Vagina (tissue), 2 donors: ENCODE measurements at regions not wholly inside any gene's neighbourhood (a gene's known extent, or its start where the extent isn't known, plus 50 kb on each side); places are given as distances from the start of the nearest gene placed in this dataset.

Experiments
- DNase-seq, 2 donors: peaks; one replicate each; pipeline ENCODE4 v3.0.0-alpha.2; 2017; ENCODE audit errors: extremely low spot score in 2 of 2
- H3K27ac ChIP-seq: fragments of 200-600 bp; sonication (generic); one replicate; pipeline ENCODE4 v1.5.1; 2019
- H3K27me3 ChIP-seq: fragments of 200-600 bp; sonication (generic); one replicate; pipeline ENCODE4 v1.5.1; 2019
- H3K36me3 ChIP-seq, 2 donors: fragments of 200-600 bp; sonication (generic); one replicate each; pipeline ENCODE4 v1.5.1; 2017 to 2019
- H3K4me1 ChIP-seq: fragments of 200-600 bp; sonication (generic); one replicate; pipeline ENCODE4 v1.5.1; 2019
- H3K4me3 ChIP-seq, 2 donors: fragments of 200-600 bp; sonication (generic); 1 replicate in 1 of 2; 2 replicates in 1 of 2; pipeline ENCODE4 v1.5.1; 2016 to 2019
- H3K9me3 ChIP-seq: fragments of 200-600 bp; sonication (generic); one replicate; pipeline ENCODE4 v1.5.1; 2019
- POLR2A ChIP-seq, 2 donors: fragments of 450-650 bp; IDR thresholded peaks; one replicate each; pipeline ENCODE4 v1.6.1; 2017; ENCODE audit warnings: antibody characterized with exemption in 2 of 2, mild to moderate bottlenecking in 2 of 2, moderate library complexity in 2 of 2
- POLR2AphosphoS5 ChIP-seq, 2 donors: sonication (generic); formaldehyde crosslinking; IDR thresholded peaks; one replicate each; pipeline ENCODE4 v1.9.0; 2017; ENCODE audit warnings: antibody characterized with exemption in 2 of 2, mild to moderate bottlenecking in 2 of 2, low read depth in 1 of 2; ENCODE audit not compliant: insufficient read depth in 1 of 2
- intact Hi-C: fragments of 100-400 bp; cut with DNase I; formaldehyde crosslinking; loops from one replicate; pipeline ENCODE4 v1.15.1; 2023
- TF ChIP-seq, protein P1 (sequence below), 3 experiments: fragments of 450-650 bp in 2 of 3; fragments of 200-600 bp in 1 of 3; sonication (generic) in 1 of 3; IDR thresholded peaks; one replicate each; pipeline ENCODE4 v1.5.1; 2017 to 2019; ENCODE audit warnings: antibody characterized with exemption in 3 of 3, mild to moderate bottlenecking in 2 of 3, moderate library complexity in 2 of 3

- Histone ChIP-seq H3K36me3 (no peaks in the 10 kb centered on the region), H3K4me1 (peaks cover 11% of the 10 kb centered on the region), H3K9me3 (no peaks in the 10 kb centered on the region), H3K27ac (no peak overlapping the region), H3K4me3 (no peak overlapping the region), H3K27me3 (no peaks in the 10 kb centered on the region)
- DNase-seq = no peak
- intact Hi-C loops = no loop called here
- TF ChIP-seq, protein P1, sequence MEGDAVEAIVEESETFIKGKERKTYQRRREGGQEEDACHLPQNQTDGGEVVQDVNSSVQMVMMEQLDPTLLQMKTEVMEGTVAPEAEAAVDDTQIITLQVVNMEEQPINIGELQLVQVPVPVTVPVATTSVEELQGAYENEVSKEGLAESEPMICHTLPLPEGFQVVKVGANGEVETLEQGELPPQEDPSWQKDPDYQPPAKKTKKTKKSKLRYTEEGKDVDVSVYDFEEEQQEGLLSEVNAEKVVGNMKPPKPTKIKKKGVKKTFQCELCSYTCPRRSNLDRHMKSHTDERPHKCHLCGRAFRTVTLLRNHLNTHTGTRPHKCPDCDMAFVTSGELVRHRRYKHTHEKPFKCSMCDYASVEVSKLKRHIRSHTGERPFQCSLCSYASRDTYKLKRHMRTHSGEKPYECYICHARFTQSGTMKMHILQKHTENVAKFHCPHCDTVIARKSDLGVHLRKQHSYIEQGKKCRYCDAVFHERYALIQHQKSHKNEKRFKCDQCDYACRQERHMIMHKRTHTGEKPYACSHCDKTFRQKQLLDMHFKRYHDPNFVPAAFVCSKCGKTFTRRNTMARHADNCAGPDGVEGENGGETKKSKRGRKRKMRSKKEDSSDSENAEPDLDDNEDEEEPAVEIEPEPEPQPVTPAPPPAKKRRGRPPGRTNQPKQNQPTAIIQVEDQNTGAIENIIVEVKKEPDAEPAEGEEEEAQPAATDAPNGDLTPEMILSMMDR (IDR thresholded peaks at IDR 0.05) = no peak
These were observed 735.6 kb upstream of the MARCKS start for GRCh38 chr6:113121571-113121970.

GRCh38 chr6:113122060-113122459 lies 735.1 kb upstream of the MARCKS start:
- no peaks in the 10 kb centered on the region for H3K9me3 ChIP-seq

DNA sequence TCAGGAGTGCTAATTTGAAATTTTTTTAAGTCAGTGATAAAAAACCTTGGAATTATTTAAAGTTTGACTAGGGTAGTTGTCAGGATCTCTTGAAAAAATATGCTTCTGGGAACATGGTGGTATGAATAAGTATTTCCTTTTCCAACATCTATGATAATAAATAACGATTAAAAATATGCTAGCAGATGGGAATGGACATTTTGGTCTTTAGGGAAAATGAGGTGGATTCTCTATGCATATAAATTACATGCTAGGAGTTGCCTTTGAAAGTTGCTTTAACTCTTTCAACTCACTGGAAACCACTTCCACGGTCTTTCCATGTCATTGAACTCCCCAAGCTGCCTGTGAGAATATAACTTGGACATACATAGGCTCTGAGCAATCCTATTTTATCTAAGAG lies 731.5 kb upstream of the MARCKS start:
- TF ChIP-seq, protein P1 (IDR thresholded peaks at IDR 0.05) = no peak
- TF ChIP-seq POLR2A (IDR thresholded peaks at IDR 0.05) (no peak), POLR2AphosphoS5 (IDR thresholded peaks at IDR 0.05; ENCODE audit: insufficient read depth in 1 of 2, low read depth in 1 of 2) (no peak)
- Histone ChIP-seq H3K36me3 (no peaks in the 10 kb centered on the region), H3K27ac (no peak overlapping the region), H3K9me3 (no peaks in the 10 kb centered on the region), H3K4me1 (peaks cover under 1% of the 10 kb centered on the region), H3K27me3 (no peaks in the 10 kb centered on the region), H3K4me3 (no peak overlapping the region)
- DNase-seq = no peak
- intact Hi-C loops = no loop called here

More at GRCh38 chr6:113122060-113122459, 735.1 kb upstream of the MARCKS start:
- Histone ChIP-seq H3K27me3 (no peaks in the 10 kb centered on the region), H3K36me3 (no peaks in the 10 kb centered on the region), H3K4me1 (peaks cover 11% of the 10 kb centered on the region), H3K4me3 (no peak overlapping the region), H3K27ac (no peak overlapping the region)
- TF ChIP-seq POLR2AphosphoS5 (IDR thresholded peaks at IDR 0.05; ENCODE audit: insufficient read depth in 1 of 2, low read depth in 1 of 2) (no peak), POLR2A (IDR thresholded peaks at IDR 0.05) (no peak)
- TF ChIP-seq, protein P1 (IDR thresholded peaks at IDR 0.05) = no peak
- intact Hi-C loops = no loop called here
- no peak for DNase-seq

DNA sequence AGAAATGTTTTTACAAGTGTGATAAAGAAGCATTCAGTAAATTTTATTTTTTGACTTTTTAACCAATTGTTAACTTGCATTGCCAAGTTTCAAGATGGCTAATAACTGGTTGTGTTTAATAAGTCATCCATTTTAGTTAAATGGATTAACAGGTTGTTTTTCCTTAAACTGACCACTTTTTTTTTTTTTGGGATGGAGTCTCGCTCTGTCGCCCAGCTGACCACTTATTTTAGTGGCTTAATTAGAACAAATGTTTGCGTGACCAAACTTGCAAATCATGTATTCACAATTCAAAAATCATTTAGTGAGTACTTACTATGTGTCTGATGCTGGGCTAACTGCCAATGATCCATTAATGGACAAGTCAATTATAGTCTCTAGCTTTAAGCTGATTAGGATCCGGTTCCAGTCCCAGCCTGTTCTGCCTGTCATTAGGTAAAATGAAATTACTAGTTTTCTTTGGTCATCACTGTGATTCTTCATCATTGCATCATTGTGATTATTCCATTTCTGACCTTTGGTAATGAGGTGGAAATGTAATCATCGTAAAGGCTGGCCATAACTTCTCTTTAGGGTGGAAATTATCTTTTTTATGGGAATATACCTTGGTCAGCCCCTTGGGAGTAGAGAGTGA lies 729.2 kb upstream of the MARCKS start:
- TF ChIP-seq POLR2AphosphoS5 (IDR thresholded peaks at IDR 0.05; ENCODE audit: insufficient read depth in 1 of 2, low read depth in 1 of 2) = no peak
- TF ChIP-seq, protein P1 (IDR thresholded peaks at IDR 0.05) = no peak
- TF ChIP-seq POLR2A (IDR thresholded peaks at IDR 0.05) = no peak
- Histone ChIP-seq H3K27ac (no peak overlapping the region), H3K4me1 (no peaks in the 10 kb centered on the region), H3K4me3 (no peak overlapping the region), H3K36me3 (no peaks in the 10 kb centered on the region), H3K9me3 (no peaks in the 10 kb centered on the region), H3K27me3 (no peaks in the 10 kb centered on the region)
- DNase-seq = no peak
- intact Hi-C loops = no loop called here

- no peak overlapping the region for H3K27ac ChIP-seq
- H3K9me3 ChIP-seq = no peaks in the 10 kb centered on the region
- DNase-seq = no peak
- H3K36me3 ChIP-seq = no peaks in the 10 kb centered on the region
- no peak for TF ChIP-seq POLR2A (IDR thresholded peaks at IDR 0.05)
- TF ChIP-seq, protein P1 (IDR thresholded peaks at IDR 0.05) = no peak
- no peak for TF ChIP-seq POLR2AphosphoS5 (IDR thresholded peaks at IDR 0.05; ENCODE audit: insufficient read depth in 1 of 2, low read depth in 1 of 2)
- intact Hi-C loops = no loop called here
- H3K4me1 ChIP-seq = no peaks in the 10 kb centered on the region
- H3K4me3 ChIP-seq = no peak overlapping the region
- H3K27me3 ChIP-seq = no peaks in the 10 kb centered on the region
These were observed 728.5 kb upstream of the MARCKS start for GRCh38 chr6:113128661-113129060.
